Vagina (tissue), 2 donors: ENCODE measurements at regions not wholly inside any gene's neighbourhood (a gene's known extent, or its start where the extent isn't known, plus 50 kb on each side); places are given as distances from the start of the nearest gene placed in this dataset.

Experiments used
- POLR2A ChIP-seq, 2 donors: fragments of 450-650 bp; IDR thresholded peaks; one replicate each; pipeline ENCODE4 v1.6.1; 2017; ENCODE audit warnings: antibody characterized with exemption in 2 of 2, mild to moderate bottlenecking in 2 of 2, moderate library complexity in 2 of 2
- TF ChIP-seq, protein P1 (sequence below), 3 experiments: fragments of 450-650 bp in 2 of 3; fragments of 200-600 bp in 1 of 3; sonication (generic) in 1 of 3; IDR thresholded peaks; one replicate each; pipeline ENCODE4 v1.5.1; 2017 to 2019; ENCODE audit warnings: antibody characterized with exemption in 3 of 3, mild to moderate bottlenecking in 2 of 3, moderate library complexity in 2 of 3

DNA sequence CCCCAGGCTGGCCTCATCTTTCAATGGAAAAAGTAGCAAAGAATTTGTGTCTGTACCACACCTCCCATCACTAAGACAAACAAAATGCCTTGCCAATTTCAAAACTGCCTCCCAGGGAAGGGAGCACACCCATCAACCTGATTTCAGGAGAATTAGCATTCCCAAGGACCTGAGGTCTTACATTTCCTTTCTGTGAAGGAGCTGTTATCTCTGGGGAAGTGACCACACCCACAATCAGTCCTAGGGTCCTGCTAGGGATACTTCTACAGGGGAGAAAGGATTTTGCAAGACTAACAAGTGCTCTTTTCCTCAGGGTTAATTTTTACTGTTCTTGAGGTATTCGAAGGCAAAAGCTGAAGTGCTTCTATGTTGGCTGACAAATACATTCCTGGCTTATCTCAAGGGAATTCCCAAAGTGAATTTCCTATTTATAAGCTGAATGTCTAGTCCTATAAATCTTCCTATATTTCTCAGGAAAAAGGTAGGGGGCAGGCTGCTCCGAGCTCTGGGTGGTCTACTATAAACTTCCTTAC, 97.4 kb upstream of the ITGA1 start:
- TF ChIP-seq, protein P1, sequence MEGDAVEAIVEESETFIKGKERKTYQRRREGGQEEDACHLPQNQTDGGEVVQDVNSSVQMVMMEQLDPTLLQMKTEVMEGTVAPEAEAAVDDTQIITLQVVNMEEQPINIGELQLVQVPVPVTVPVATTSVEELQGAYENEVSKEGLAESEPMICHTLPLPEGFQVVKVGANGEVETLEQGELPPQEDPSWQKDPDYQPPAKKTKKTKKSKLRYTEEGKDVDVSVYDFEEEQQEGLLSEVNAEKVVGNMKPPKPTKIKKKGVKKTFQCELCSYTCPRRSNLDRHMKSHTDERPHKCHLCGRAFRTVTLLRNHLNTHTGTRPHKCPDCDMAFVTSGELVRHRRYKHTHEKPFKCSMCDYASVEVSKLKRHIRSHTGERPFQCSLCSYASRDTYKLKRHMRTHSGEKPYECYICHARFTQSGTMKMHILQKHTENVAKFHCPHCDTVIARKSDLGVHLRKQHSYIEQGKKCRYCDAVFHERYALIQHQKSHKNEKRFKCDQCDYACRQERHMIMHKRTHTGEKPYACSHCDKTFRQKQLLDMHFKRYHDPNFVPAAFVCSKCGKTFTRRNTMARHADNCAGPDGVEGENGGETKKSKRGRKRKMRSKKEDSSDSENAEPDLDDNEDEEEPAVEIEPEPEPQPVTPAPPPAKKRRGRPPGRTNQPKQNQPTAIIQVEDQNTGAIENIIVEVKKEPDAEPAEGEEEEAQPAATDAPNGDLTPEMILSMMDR (IDR thresholded peaks at IDR 0.05) = no peak
- no peak for TF ChIP-seq POLR2A (IDR thresholded peaks at IDR 0.05)
